SK-N-MC (cell line): ENCODE measurements at regions not wholly inside any gene's neighbourhood (a gene's known extent, or its start where the extent isn't known, plus 50 kb on each side); places are given as distances from the start of the nearest gene placed in this dataset.

Experiments used
- EZH2 ChIP-seq: fragments of 200-600 bp; sonication (generic); IDR thresholded peaks from one replicate; pipeline ENCODE4 v1.6.1; 2017; ENCODE audit warnings: antibody characterized with exemption
- POLR2AphosphoS5 ChIP-seq: IDR thresholded peaks from 2 replicates; pipeline ENCODE4 v1.6.1; 2012; ENCODE audit warnings: mild to moderate bottlenecking, low read depth, low read length, borderline replicate concordance

DNA sequence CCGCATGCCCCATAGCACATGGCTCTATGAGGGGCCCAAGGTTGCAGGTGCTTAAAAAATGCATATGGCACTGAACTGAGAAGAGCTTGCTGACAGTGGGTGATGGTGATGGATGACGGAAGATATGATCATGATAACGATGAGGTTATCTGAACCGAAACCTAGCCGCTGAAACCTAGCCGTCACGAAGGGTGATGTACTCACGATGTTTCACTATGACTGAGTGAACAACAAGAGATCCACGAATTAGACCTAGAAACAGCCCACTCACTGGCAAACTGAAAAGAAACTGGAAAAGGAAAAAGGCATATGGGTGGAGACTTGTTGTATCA lies 57.6 kb upstream of the BCL6 start:
- TF ChIP-seq EZH2 (no peak), POLR2AphosphoS5 (no peak)
